ENCODE measurements at regions not wholly inside any gene's neighbourhood (a gene's known extent, or its start where the extent isn't known, plus 50 kb on each side); places are given as distances from the start of the nearest gene placed in this dataset.
"Not testable (repeated sequence)": the region's sequence is repeated elsewhere in the genome, so short reads cannot be mapped to it uniquely, and the experiment has no call there.

- ChIA-PET CTCF (no interaction called here), POLR2A (no interaction called here)
- ATAC-seq (ENCODE audit: low read depth): no peak
- no peak overlapping the region for H3K4me3 ChIP-seq (ENCODE audit: control extremely low read depth in 1 of 5, extremely low read depth in 1 of 5, insufficient read depth in 1 of 5, low read depth in 2 of 5, low read length in 4 of 5)
- H4K20me1 ChIP-seq (ENCODE audit: control insufficient read depth, insufficient read depth, low read length, poor library complexity, severe bottlenecking): no peaks in the 10 kb centered on the region
- H3K4me1 Mint-ChIP-seq: peaks cover 9% of the 10 kb centered on the region
- H3K27ac ChIP-seq (ENCODE audit: low read length in 2 of 2): no peak overlapping the region
- H3K27me3 ChIP-seq (replicated peaks in 1 of 4; ENCODE audit: control extremely low read depth in 1 of 4, control insufficient read depth in 3 of 4, insufficient read depth in 4 of 4, low read length in 3 of 4): no peaks in the 10 kb centered on the region
- H3K4me3 Mint-ChIP-seq: no peak overlapping the region
- no peaks in the 10 kb centered on the region for H3K9me3 Mint-ChIP-seq (ENCODE audit: insufficient read depth)
- no peaks in the 10 kb centered on the region for H3K79me2 ChIP-seq (ENCODE audit: control insufficient read depth, insufficient read depth, low read length)
- no peak overlapping the region for H3K4me2 ChIP-seq (replicated peaks; ENCODE audit: low read depth, low read length, poor library complexity, severe bottlenecking)
- intact Hi-C loops (cut with micrococcal nuclease): loop anchor here (10.0 kb wide), 1 partner anchor 47 kb away; no protein-coding TSS in a partner anchor
- WGBS (ENCODE audit: insufficient coverage): 64% methylated on average over 3 of the region's 3 CpGs
- no peak for DNase-seq
- H3K36me3 ChIP-seq (replicated peaks in 1 of 2; ENCODE audit: control extremely low read depth in 1 of 2, control insufficient read depth in 1 of 2, extremely low read depth in 1 of 2, insufficient read depth in 2 of 2, low read length in 1 of 2): no peaks in the 10 kb centered on the region
- no peaks in the 10 kb centered on the region for H3K27me3 Mint-ChIP-seq
- no peak overlapping the region for H2AFZ ChIP-seq (ENCODE audit: insufficient read depth, low read depth, low read length, poor library complexity, severe bottlenecking)
- no peaks in the 10 kb centered on the region for H3K4me1 ChIP-seq (ENCODE audit: control insufficient read depth in 2 of 2, insufficient read depth in 2 of 2, low read length in 2 of 2)
- no peaks in the 10 kb centered on the region for H3K9me3 ChIP-seq (ENCODE audit: control extremely low read depth in 1 of 3, control insufficient read depth in 2 of 3, insufficient read depth in 1 of 3, low read length in 2 of 3)
- TF ChIP-seq EZH2 (IDR thresholded peaks at IDR 0.05; ENCODE audit: borderline replicate concordance, insufficient read depth, low read depth, low read length, poor library complexity, severe bottlenecking): no peak
- TF ChIP-seq CTCF (IDR thresholded peaks at IDR 0.05): no peak
- H3K27ac Mint-ChIP-seq: no peak overlapping the region
- no peak overlapping the region for H3K9ac ChIP-seq (ENCODE audit: low read length)
These were observed 181.1 kb upstream of the SESN3 start for GRCh38 chr11:95412074-95412473.

DNA sequence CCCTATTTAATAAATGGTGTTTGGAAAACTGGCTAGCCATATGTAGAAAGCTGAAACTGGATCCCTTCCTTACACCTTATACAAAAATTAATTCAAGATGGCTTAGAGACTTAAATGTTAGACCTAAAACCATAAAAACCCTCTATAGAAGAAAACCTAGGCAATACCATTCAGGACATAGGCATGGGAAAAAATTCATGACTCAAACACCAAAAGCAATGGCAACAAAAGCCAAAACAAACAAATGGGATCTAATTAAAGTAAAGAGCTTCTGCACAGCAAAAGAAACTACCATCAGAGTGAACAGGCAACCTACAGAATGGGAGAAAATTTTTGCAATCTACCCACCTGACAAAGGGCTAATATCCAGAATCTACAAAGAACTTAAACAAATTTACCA, 179.7 kb upstream of the SESN3 start:
- CTCF ChIA-PET: not testable (repeated sequence)

More for the DNA sequence above, 179.7 kb upstream of the SESN3 start:
- H3K9ac ChIP-seq (ENCODE audit: low read length); H4K20me1 ChIP-seq (ENCODE audit: control insufficient read depth, insufficient read depth, low read length, poor library complexity, severe bottlenecking); ATAC-seq (ENCODE audit: low read depth); DNase-seq; H3K79me2 ChIP-seq (ENCODE audit: control insufficient read depth, insufficient read depth, low read length); H3K4me2 ChIP-seq (replicated peaks; ENCODE audit: low read depth, low read length, poor library complexity, severe bottlenecking); POLR2A ChIA-PET; H3K27ac Mint-ChIP-seq; H3K27ac ChIP-seq (ENCODE audit: low read length in 2 of 2); H3K4me3 Mint-ChIP-seq; H3K4me1 ChIP-seq (ENCODE audit: control insufficient read depth in 2 of 2, insufficient read depth in 2 of 2, low read length in 2 of 2); H3K9me3 Mint-ChIP-seq (ENCODE audit: insufficient read depth); H2AFZ ChIP-seq (ENCODE audit: insufficient read depth, low read depth, low read length, poor library complexity, severe bottlenecking); H3K27me3 Mint-ChIP-seq; H3K36me3 ChIP-seq (replicated peaks in 1 of 2; ENCODE audit: control extremely low read depth in 1 of 2, control insufficient read depth in 1 of 2, extremely low read depth in 1 of 2, insufficient read depth in 2 of 2, low read length in 1 of 2); H3K4me1 Mint-ChIP-seq; H3K27me3 ChIP-seq (replicated peaks in 1 of 4; ENCODE audit: control extremely low read depth in 1 of 4, control insufficient read depth in 3 of 4, insufficient read depth in 4 of 4, low read length in 3 of 4); H3K9me3 ChIP-seq (ENCODE audit: control extremely low read depth in 1 of 3, control insufficient read depth in 2 of 3, insufficient read depth in 1 of 3, low read length in 2 of 3); H3K4me3 ChIP-seq (ENCODE audit: control extremely low read depth in 1 of 5, extremely low read depth in 1 of 5, insufficient read depth in 1 of 5, low read depth in 2 of 5, low read length in 4 of 5): not testable (repeated sequence)
- intact Hi-C loops (cut with micrococcal nuclease): loop anchor here (10.0 kb wide), 1 partner anchor 46 kb away; no protein-coding TSS in a partner anchor

All from B cell (primary cell).